ENCODE measurements at regions not wholly inside any gene's neighbourhood (a gene's known extent, or its start where the extent isn't known, plus 50 kb on each side); places are given as distances from the start of the nearest gene placed in this dataset.

DNA sequence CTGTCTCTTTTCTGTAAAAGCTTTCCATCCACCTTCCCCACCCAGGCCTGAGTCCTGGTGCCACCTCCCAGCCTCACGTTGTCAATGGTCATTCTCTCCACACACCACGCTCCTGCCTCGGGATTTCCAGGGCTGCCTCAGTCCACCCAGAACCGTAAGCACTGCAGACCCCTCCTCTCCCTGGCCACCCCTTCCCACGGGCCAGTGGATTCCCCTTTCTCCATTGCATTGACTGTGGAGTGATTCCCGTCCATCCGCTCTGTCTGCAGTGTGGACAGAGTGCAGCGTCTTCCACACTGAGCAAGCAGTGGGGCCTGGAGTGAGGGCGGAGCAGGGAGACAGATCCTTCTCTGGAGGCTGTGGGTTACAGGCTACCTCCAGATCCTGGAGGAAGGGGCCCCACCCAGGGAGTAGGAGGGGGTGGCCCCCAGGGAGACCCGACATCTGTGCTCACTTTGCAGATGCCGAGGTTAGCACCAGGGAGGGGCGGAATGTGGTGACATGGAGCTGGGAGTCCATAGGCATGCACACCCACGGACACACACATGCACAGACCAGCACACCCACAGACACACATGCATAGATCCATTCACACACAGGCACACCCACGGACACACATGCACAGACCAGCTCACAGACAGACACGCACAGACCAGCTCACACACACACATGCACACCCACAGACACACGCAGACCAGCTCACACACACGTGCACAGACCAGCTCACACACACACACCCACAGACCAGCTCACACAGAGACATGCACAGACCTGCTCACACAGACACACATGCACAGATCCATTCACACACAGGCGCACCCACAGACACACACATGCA lies 109.6 kb upstream of the B3GAT1 start:
- DNase-seq (ENCODE audit: extremely low spot score): no peak
- intact Hi-C loops (cut with DNase I): no loop called here
- H3K36me3 ChIP-seq: no peaks in the 10 kb centered on the region
- no peak overlapping the region for H3K27ac ChIP-seq (replicated peaks in 1 of 4)
- peaks cover 0 to 24% (median 0%) of the 10 kb centered on the region in 4 donors for H3K27me3 ChIP-seq
- H3K4me1 ChIP-seq: no peaks in the 10 kb centered on the region
- no peaks in the 10 kb centered on the region for H3K9me3 ChIP-seq
- WGBS: 75% methylated on average over 15 of the region's 18 CpGs
- no peak for TF ChIP-seq POLR2A (IDR thresholded peaks at IDR 0.05; ENCODE audit: low read depth)
- TF ChIP-seq, protein P1, sequence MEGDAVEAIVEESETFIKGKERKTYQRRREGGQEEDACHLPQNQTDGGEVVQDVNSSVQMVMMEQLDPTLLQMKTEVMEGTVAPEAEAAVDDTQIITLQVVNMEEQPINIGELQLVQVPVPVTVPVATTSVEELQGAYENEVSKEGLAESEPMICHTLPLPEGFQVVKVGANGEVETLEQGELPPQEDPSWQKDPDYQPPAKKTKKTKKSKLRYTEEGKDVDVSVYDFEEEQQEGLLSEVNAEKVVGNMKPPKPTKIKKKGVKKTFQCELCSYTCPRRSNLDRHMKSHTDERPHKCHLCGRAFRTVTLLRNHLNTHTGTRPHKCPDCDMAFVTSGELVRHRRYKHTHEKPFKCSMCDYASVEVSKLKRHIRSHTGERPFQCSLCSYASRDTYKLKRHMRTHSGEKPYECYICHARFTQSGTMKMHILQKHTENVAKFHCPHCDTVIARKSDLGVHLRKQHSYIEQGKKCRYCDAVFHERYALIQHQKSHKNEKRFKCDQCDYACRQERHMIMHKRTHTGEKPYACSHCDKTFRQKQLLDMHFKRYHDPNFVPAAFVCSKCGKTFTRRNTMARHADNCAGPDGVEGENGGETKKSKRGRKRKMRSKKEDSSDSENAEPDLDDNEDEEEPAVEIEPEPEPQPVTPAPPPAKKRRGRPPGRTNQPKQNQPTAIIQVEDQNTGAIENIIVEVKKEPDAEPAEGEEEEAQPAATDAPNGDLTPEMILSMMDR (IDR thresholded peaks at IDR 0.05): no peak
- no peak for TF ChIP-seq EP300 (IDR thresholded peaks at IDR 0.05)
- TF ChIP-seq POLR2AphosphoS5 (IDR thresholded peaks at IDR 0.05): no peak
- no peak overlapping the region for H3K4me3 ChIP-seq

DNA sequence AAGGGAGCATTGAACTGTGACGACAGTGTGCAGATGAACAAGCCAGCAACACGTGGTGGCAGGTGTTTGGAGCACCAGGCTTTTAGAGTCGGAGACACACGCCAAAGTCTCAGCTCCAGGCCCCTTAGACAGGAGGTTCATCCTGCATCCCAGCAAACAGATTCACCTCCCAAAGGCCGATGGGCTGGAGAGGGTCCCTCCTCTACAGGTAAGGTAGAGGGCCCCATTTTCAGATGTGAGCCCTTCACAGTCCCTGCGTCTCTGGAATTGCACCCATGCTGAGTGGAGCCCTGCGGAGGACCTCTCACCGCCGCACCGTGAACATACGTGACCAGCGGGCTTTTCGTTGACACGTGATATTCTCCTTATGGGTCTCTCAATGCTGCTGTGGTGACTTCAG lies 109.0 kb upstream of the B3GAT1 start:
- WGBS: 94% methylated on average over 14 of the region's 14 CpGs
- Histone ChIP-seq H3K4me3 (no peak overlapping the region), H3K36me3 (no peaks in the 10 kb centered on the region), H3K4me1 (no peaks in the 10 kb centered on the region), H3K27ac (replicated peaks in 1 of 4) (no peak overlapping the region), H3K9me3 (no peaks in the 10 kb centered on the region), H3K27me3 (peaks cover 0 to 31% (median 0%) of the 10 kb centered on the region in 4 donors)
- no peak for DNase-seq (ENCODE audit: extremely low spot score)
- TF ChIP-seq POLR2A (IDR thresholded peaks at IDR 0.05; ENCODE audit: low read depth) (no peak), EP300 (IDR thresholded peaks at IDR 0.05) (no peak), POLR2AphosphoS5 (IDR thresholded peaks at IDR 0.05) (no peak)
- TF ChIP-seq, protein P1 (IDR thresholded peaks at IDR 0.05): no peak
- intact Hi-C loops (cut with DNase I): no loop called here

DNA sequence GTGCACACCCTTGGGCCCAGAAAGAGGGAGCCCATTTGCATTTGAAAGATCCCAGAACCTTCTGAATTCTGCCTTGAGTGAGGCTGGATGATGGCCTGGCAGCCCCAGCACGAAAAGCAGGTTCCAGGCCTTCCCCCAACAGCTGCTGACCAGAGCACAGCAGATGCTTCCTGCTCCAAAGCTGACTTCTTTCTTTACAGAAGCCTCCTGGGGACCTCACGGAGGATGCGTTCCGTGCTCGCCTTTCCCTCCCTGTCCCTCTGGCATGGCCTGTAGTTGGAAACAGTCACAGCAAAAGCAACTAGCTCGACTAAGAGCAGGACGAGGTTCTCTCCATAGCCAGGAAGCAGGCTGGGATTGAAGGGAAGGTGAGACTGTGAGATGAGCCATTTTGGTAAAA lies 107.7 kb upstream of the B3GAT1 start:
- no peak for DNase-seq (ENCODE audit: extremely low spot score)
- 25% methylated on average over 7 of the region's 7 CpGs for WGBS
- Histone ChIP-seq H3K4me3 (no peak overlapping the region), H3K36me3 (no peaks in the 10 kb centered on the region), H3K4me1 (no peaks in the 10 kb centered on the region), H3K27me3 (peaks cover 0 to 42% (median 0%) of the 10 kb centered on the region in 4 donors), H3K27ac (replicated peaks in 1 of 4) (no peak overlapping the region), H3K9me3 (no peaks in the 10 kb centered on the region)
- TF ChIP-seq POLR2A (IDR thresholded peaks at IDR 0.05; ENCODE audit: low read depth): no peak
- TF ChIP-seq, protein P1 (IDR thresholded peaks at IDR 0.05): no peak
- TF ChIP-seq EP300 (IDR thresholded peaks at IDR 0.05): no peak
- TF ChIP-seq POLR2AphosphoS5 (IDR thresholded peaks at IDR 0.05): no peak
- intact Hi-C loops (cut with DNase I): no loop called here

DNA sequence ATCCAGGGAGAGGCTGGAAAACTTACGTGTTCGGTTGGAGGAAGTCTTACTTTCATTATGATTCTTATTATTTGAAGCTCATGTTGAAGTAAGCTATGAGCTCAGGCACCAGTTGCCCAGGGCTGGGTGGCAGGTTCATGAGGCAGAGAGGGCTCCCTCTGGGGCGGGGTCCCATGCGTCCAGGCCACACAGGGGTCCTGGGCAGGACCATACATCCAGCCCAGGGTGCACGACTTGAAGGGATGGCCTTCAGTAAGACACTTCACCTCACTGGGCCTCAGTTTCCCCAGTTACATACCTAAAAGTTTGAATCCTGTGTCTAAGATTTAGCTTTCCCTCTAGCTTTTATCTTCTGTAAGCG lies 107.3 kb upstream of the B3GAT1 start:
- Histone ChIP-seq H3K4me3 (no peak overlapping the region), H3K4me1 (no peaks in the 10 kb centered on the region), H3K27ac (replicated peaks in 1 of 4) (no peak overlapping the region), H3K9me3 (no peaks in the 10 kb centered on the region), H3K27me3 (peaks cover 0 to 46% (median 0%) of the 10 kb centered on the region in 4 donors), H3K36me3 (no peaks in the 10 kb centered on the region)
- WGBS: 83% methylated on average over 6 of the region's 6 CpGs
- TF ChIP-seq POLR2A (IDR thresholded peaks at IDR 0.05; ENCODE audit: low read depth): no peak
- TF ChIP-seq POLR2AphosphoS5 (IDR thresholded peaks at IDR 0.05): no peak
- TF ChIP-seq, protein P1 (IDR thresholded peaks at IDR 0.05): no peak
- no peak for TF ChIP-seq EP300 (IDR thresholded peaks at IDR 0.05)
- intact Hi-C loops (cut with DNase I): no loop called here
- DNase-seq (ENCODE audit: extremely low spot score): no peak

Data from esophagus muscularis mucosa (tissue), 4 donors.